Fibroblast of mammary gland (primary cell): ENCODE measurements at regions not wholly inside any gene's neighbourhood (a gene's known extent, or its start where the extent isn't known, plus 50 kb on each side); places are given as distances from the start of the nearest gene placed in this dataset.

Experiments used
- DNase-seq: peaks from one replicate; pipeline ENCODE4 v3.0.0-alpha.2; 2010; ENCODE audit warnings: low read depth
- H3K4me3 ChIP-seq: 2 replicates; pipeline ENCODE4 v1.5.1; 2011; ENCODE audit warnings: low read depth, mild to moderate bottlenecking, low read length, moderate library complexity; ENCODE audit not compliant: control insufficient read depth
- TF ChIP-seq, protein P1 (sequence below): conservative IDR thresholded peaks from 2 replicates; pipeline ENCODE4 v1.5.1; 2011; ENCODE audit warnings: low read depth, low read length, inconsistent platforms; ENCODE audit not compliant: control insufficient read depth, insufficient read depth

DNA sequence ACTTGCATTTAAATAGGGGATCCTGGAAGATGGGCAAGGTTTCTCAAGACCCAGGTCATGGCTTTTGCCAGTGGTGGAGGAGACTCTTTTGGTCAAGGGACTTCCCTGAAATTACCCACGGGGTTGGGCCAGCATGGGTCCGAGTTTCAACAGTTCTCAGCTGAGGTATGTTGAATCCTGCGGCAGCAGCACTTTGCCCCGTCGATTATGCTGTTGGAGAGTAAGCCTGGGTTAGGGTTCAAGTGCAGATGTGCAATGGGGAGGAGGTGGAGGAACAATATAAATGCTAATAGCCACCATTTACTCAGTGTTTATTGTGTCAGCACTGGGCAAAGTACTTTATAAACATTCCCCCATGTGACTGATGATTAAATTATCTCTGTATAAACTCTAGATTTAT lies 96.0 kb upstream of the GATA6 start:
- H3K4me3 ChIP-seq, result no peak overlapping the region
- DNase-seq, result no peak
- TF ChIP-seq, protein P1, sequence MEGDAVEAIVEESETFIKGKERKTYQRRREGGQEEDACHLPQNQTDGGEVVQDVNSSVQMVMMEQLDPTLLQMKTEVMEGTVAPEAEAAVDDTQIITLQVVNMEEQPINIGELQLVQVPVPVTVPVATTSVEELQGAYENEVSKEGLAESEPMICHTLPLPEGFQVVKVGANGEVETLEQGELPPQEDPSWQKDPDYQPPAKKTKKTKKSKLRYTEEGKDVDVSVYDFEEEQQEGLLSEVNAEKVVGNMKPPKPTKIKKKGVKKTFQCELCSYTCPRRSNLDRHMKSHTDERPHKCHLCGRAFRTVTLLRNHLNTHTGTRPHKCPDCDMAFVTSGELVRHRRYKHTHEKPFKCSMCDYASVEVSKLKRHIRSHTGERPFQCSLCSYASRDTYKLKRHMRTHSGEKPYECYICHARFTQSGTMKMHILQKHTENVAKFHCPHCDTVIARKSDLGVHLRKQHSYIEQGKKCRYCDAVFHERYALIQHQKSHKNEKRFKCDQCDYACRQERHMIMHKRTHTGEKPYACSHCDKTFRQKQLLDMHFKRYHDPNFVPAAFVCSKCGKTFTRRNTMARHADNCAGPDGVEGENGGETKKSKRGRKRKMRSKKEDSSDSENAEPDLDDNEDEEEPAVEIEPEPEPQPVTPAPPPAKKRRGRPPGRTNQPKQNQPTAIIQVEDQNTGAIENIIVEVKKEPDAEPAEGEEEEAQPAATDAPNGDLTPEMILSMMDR, result no peak

DNA sequence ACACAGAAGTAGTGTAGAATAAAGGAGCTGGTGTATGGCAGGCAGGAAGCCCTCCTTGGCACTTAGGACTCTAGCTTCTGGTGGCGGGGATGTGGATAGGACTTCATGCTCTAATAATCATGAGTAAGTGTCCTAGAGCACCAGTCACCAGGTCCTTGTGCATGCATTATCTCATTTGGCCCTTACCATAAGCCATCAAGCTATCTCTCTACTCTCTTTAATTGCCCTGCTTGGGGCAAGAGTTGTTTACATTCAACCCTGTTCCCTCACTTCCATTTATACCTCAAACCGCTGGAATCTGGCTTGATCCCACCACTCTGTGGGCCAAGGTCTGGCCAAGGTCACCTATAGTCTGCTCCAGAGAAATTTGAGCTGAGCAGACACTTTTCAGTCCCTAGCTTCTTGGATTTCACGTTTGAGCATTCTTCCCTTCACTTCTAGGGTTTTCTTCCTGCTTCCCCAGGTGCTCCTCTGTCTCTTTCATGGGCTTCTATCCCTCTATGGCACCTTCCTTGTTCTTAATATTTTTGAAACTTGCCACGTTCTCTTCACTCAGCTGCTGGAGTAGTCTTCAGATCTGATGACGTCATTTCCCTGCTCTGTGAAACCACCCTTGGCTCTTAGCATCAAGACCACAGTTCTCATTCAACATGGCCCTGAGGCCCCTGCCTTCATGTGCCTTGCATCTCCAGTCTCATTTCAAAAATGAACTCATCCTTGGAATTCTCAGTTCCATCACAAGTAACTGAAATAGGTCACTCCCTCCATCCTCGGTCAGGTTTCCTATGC lies 94.9 kb upstream of the GATA6 start:
- peak; percentile 6 for DNase-seq
- TF ChIP-seq, protein P1, result no peak
- H3K4me3 ChIP-seq, result no peak overlapping the region

DNA sequence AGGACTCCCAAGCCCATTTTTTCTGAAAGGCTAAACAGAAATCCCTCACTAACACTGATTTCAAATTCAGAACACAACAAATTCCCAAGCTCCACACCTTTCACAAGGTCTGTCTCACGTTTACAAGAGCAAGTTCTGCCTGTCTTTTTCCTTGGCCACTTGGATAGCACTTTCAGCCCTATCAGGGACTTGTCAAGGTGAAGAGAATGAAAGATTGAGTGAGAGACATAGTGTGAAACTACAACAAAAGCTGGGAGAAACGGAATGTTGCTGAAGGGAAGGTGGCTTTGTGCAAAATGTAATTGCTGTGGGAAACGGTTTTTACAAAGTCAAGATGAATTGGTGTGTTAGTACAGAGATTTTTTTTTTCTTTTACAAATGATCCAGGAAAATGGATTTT lies 89.4 kb upstream of the GATA6 start:
- TF ChIP-seq, protein P1, result no peak
- no peak overlapping the region for H3K4me3 ChIP-seq
- no peak for DNase-seq

DNA sequence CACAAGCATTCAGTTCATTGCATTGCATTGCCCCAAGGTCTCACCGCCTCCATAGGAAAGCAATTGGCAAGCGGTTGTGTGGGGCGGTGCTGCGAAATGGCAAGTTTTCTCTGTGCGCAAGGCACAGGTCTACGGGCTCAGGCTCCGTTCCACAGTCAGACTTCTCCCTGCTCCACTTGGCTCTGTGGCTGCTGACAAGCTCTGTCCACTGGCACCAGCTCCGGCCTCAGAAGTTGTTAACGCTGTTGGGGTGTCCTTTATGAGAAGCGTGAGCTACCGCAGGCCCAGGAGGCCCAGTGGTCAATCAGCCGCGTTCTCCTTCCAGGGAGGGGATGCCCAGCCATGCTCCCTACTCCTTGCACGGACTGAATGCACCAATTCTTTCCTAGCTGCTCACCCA lies 87.0 kb upstream of the GATA6 start:
- no peak for DNase-seq
- no peak overlapping the region for H3K4me3 ChIP-seq
- TF ChIP-seq, protein P1, result no peak

DNA sequence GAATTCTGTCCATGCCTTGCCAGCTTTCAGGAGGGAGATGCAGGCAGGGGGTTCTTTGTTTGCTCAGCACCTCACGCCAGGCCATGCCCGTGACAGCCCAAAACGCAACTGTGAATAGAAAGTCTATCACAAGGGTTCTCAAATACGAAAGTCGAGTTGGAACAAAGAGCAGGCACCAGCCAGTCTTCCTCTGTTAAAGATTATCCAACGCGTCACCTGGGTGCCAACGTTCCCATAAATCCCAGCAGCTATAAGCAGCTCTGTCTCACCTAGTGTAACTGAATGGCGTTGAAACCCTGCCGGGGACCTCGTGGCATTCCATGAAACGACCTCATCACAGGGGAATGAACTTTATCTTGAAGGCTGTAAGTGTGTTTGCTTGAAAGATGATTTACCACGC lies 84.8 kb upstream of the GATA6 start:
- no peak overlapping the region for H3K4me3 ChIP-seq
- DNase-seq, result no peak

DNA sequence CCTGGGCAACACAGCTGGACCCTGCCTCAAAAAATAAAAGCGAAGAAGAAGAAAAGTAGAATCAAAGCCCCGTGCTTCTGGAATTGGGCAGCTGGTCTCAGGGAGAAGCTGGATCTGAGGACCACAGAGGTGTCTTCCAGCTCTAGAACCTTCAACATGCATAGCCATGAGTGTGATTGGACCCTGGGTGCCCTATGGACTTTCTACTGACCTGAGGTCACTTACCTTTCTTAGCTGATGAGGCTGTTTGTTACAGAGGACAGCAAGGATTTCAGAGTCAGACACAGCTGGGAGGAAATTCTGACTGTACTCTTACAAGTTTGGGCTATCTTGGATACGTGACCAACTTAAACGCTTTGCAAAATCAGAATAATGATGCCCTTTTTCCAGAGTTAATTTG lies 82.4 kb upstream of the GATA6 start:
- H3K4me3 ChIP-seq, result no peak overlapping the region
- TF ChIP-seq, protein P1, result no peak
- no peak for DNase-seq

More for the DNA sequence above, 84.8 kb upstream of the GATA6 start:
- TF ChIP-seq, protein P1, result no peak
